GM19395 (cell line): ENCODE measurements at regions not wholly inside any gene's neighbourhood (a gene's known extent, or its start where the extent isn't known, plus 50 kb on each side); places are given as distances from the start of the nearest gene placed in this dataset.
A peak's percentile ranks its signal among the peaks of the same experiment; 100 is the strongest.

Experiments
- ATAC-seq: cut with Tn5 transposase; IDR thresholded peaks from one replicate; pipeline ENCODE4 v1.9.1; 2021; ENCODE audit warnings: mild to moderate bottlenecking, moderate library complexity; ENCODE audit not compliant: unreplicated experiment

DNA sequence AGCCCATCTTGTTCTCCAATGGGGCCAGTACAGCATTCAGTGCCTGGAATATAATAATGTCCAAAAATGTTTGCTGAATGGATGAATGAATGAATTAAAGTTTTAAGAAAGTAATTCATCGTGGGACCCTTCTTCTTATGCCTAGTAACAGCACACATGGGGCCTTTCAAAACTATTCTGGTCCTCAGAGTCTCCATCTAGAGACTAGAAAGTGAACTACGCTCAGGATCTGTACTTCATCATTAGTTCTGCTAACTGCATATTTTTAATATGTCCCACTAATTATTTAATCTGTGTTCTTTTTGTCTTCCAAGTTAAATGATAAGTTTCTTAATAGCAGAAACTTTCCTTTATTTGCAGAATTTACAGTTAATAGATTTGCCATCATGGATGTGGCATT, 172.5 kb downstream of the SMAD2 start:
- ATAC-seq = no peak

DNA sequence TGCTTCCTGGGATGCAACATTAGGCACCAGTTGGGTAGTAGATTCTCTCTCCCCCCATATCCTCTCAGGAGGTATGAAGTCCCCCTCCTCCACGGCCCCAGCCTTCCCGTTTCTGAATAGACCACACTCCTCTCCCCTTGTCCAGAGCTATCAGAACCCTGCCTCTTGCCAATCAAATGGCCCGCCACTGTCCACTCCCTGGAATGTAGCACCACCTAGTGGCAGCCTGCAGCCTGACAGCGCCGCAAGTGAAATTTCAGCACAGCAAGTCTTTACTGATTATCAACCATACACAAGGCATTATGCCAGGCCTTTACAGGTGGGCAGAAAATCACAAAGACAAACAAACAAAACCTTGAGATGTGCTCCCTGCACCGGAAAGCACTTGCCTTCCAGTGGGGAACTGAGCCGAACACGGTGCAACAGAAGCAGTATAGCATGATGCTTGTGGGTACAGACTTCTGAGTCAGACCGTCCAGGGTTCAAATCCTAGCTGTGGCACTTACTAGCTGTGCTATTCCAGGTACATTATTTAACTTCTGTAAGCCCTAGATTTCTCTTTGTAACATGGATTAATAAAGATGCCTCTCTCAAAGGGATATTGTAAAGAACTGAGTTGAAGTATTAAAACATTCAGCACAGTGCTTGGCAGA, 174.0 kb downstream of the SMAD2 start:
- peak; percentile 65 for ATAC-seq

DNA sequence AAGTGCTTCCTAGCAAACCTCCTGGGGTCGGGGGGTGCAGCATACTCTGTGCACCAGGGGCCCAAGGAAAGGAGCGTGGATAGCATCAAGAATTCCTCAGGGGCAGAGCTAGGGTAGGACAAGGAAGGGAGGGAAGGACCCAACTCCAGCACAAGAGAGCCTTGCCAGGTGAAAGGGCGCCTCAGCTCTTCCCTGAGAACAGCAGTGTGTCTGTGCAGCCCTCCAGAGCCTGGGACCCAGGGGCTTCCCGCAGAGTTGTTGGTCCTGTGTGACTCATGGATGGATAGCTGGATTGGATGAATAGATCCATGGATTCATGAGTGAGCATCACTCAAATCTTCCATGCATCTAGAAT, 175.4 kb downstream of the SMAD2 start:
- ATAC-seq = no peak

DNA sequence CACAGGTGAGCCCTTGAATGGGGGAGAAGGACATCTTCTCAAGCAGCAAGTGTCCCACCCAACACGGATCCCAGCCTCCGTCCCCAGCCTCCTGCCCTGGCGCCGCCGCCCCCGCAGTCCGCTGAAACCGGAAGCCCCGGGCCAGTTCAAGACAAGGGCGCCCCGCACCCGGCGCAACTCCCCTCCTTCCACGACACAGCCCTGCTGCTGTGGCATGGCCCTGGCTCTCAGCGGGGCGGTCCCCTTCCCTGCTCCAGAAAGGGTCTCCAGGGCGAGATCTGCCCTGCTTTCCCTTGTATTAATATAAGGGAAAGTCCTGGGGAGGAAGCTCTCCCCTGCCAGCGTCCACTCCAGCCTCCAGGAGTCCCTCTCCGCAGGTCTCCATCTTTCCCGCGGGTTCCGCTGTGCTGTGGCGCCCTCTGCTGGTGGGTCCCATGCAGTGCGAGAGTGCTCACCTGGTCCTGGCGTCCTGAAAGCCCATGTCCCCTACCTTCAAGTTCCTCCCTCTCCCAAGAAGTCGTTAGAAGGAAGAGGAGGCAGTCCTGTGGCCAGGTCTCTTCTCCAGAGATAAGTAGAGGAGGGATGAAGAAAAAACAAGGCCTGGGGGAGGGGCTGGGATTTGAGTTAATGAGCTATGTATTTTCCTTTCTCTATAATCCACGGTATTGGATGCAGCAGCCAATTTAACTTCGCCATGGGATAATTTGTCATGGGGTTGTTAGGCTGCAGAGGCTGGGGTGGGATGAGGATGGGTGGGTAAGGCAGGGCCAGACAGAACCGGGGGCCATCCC, 176.0 kb downstream of the SMAD2 start:
- no peak for ATAC-seq

GRCh38 chr18:47752796-47753645, 177.4 kb downstream of the SMAD2 start:
- no peak for ATAC-seq

DNA sequence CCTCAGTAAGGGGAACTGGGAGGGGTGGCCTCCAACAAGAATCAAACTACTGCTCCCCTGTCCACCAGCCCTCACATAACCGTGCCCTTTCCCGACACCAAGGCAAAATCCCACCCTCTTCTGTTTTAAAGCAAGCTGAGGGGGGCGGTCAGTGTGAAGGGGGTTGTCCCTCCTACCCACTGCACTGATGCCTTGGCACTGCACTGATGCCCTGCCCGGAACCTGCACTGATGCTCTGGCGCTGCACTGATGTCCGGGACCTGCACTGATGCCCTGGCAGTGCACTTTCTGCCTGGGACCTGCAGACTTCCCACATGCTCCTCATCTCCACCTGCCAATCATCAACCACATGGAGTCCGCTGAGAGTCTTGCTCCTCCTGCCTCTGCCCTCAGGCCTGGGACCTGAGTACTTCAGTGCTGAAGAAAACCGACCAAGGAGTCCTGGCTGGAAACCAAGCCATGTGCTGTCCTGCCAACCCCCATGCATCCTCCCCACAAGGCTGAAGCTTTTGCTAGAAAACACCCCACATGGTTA, 179.5 kb downstream of the SMAD2 start:
- ATAC-seq = no peak

DNA sequence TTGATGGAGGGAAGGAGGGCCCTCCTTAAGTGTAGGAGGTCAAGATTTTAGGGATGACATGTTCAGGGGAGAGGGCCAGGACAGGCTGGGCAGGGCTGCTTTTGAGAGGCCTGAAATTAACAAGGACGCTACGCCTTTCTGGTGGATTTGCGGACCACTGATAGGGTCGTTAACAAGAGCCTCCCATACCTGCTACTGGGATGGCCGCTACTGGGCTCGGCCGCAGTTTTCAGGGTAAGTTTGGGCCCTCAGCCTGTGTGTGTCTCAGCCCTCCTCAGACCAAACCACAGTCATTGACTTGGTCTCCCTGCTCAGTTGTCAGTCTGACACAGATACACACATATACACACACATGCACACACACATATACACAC, 180.9 kb downstream of the SMAD2 start:
- ATAC-seq = no peak

GRCh38 chr18:47748847-47749599, 181.4 kb downstream of the SMAD2 start:
- ATAC-seq = peak; percentile 76

GRCh38 chr18:47748093-47748796, 182.2 kb downstream of the SMAD2 start:
- ATAC-seq = no peak

- no peak for ATAC-seq
These were observed 183.1 kb downstream of the SMAD2 start for GRCh38 chr18:47747260-47747795.

- ATAC-seq = no peak
These were observed 183.8 kb downstream of the SMAD2 start for GRCh38 chr18:47746615-47747014.

DNA sequence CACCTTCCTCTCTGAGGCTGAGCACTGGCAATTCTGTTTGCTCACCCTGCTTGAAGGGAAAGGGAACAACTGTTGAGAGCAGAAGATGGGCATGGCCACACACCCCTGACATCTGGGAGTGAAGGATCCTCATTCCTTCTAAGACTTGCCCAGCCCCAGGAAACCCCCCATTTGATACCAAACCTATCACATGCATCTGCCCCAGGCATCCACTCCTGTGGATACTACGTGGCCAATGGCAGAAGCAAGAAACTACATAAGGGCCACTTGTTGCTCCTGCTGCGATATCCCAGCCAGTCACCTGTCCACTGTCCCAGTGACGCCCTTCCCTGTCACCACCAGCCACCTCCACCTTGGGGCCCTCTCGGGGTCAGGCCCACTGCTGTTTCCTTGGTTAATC, 185.2 kb downstream of the SMAD2 start:
- no peak for ATAC-seq

DNA sequence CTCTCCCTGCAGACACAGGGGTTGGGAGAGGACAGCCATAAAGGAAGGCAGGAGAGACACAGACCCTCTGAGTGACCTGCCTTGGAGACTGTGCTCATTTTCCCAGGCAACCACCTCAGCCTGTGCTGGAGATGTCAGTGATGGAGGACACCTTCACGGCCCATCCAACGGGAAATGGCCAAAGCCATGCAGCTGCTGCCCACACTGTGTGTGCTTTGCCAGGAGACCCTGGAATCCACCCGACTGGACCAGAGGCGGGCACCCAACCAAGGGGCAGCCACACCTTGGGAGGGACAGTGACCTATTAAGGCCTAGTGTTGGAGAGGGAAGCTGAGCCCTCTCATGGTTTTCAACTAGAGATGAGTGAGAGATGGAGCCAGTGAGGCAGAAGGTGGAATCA, 192.5 kb downstream of the SMAD2 start:
- no peak for ATAC-seq

DNA sequence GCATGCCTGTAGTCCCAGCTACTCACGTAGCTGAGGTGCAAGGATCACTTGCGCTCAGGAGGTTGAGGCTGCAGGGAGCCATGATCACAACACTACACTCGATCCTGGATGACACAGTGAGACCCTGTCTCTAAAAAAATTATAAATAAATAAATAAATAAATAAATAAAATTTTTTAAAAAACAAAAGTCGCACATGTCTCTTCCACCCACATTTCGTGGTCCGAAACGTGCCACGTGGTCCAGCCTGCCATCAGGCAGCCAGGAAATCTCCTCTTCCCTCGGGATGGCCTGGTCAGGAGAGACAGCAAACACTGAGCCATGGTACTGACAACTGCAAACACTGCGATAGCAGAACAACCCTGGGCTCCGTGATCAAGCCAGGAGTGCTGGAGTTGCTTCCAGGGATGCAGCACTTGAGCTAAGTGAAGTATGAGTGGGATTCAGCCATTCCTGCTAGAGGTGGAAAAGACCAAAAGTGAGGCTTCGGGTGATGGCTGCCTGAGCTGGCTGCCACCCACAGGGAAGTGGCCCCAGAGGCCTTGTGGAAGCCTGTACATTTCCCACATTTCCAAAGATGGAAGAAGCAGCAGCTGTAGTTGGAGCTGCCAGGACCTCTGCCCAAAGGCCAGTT, 193.1 kb downstream of the SMAD2 start:
- no peak for ATAC-seq

DNA sequence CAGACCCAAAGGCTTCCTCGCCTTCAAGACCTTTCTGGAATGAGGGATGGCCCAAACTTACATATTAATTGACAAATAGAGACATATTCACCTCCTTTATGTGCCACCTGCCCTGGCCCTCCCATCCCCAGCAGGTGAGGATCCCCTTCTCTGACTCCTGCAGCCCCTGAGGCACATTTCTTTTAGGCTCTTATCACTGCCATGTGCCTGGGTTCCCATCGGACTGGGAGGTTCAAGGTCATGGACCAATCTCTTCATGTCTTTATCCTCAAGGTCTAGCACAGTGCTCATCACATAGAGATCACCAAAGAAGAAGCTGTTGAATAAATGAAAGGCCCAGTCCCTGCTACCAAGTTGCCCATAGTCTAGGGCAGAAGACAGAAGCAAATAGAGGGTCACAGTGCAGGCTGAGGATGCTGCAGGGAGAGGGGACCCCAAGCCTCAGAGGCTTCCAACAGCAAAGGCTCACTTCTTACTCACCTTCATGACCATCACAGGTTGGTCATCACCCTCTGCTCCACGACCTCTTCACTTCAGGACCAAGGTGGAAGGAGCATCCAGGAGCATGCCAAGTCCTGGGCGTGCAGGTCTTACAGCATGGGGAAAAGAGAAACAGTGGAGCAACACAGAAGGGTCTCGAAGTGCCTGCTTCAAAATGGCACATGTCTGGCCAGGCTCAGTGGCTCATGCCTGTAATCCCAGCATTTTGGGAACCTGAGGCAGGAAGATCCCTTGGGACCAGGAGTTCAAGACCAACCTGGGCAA, 193.9 kb downstream of the SMAD2 start:
- no peak for ATAC-seq

GRCh38 chr18:47735041-47735702, 195.3 kb downstream of the SMAD2 start:
- ATAC-seq = no peak

GRCh38 chr18:47731276-47731675, 199.2 kb downstream of the SMAD2 start:
- no peak for ATAC-seq

- ATAC-seq = no peak
These were observed 199.7 kb downstream of the SMAD2 start for GRCh38 chr18:47730795-47731194.
